ENCODE measurements at regions not wholly inside any gene's neighbourhood (a gene's known extent, or its start where the extent isn't known, plus 50 kb on each side); places are given as distances from the start of the nearest gene placed in this dataset.

GRCh38 chr18:40489301-40489700, 1465.7 kb upstream of the PIK3C3 start:
- H3K4me3 ChIP-seq, result no peak overlapping the region
- no peak for TF ChIP-seq POLR2AphosphoS5 (IDR thresholded peaks at IDR 0.05)
- no peak for TF ChIP-seq CTCF (IDR thresholded peaks at IDR 0.05)
- no peak for TF ChIP-seq EP300 (IDR thresholded peaks at IDR 0.05)
- no peak for TF ChIP-seq POLR2A (IDR thresholded peaks at IDR 0.05)
- ATAC-seq (ENCODE audit: low FRiP score in 2 of 2) (no peak), DNase-seq (no peak)
- no peak overlapping the region for H3K27ac ChIP-seq
- H3K4me1 ChIP-seq, result no peaks in the 10 kb centered on the region
- no peaks in the 10 kb centered on the region for H3K9me3 ChIP-seq
- H3K36me3 ChIP-seq, result no peaks in the 10 kb centered on the region
- no peaks in the 10 kb centered on the region for H3K27me3 ChIP-seq

- ATAC-seq (ENCODE audit: low FRiP score in 2 of 2), result no peak
- Histone ChIP-seq H3K9me3 (no peaks in the 10 kb centered on the region), H3K27ac (no peak overlapping the region), H3K4me3 (no peak overlapping the region), H3K27me3 (no peaks in the 10 kb centered on the region), H3K4me1 (no peaks in the 10 kb centered on the region), H3K36me3 (no peaks in the 10 kb centered on the region)
- no peak for TF ChIP-seq POLR2A (IDR thresholded peaks at IDR 0.05)
- TF ChIP-seq EP300 (IDR thresholded peaks at IDR 0.05), result no peak
- no peak for DNase-seq
These were observed 1469.7 kb upstream of the PIK3C3 start for GRCh38 chr18:40485318-40485717.

GRCh38 chr18:40473221-40474029, 1481.6 kb upstream of the PIK3C3 start:
- DNase-seq (no peak), ATAC-seq (ENCODE audit: low FRiP score in 2 of 2) (no peak)
- H3K4me1 ChIP-seq, result no peaks in the 10 kb centered on the region
- H3K9me3 ChIP-seq, result no peaks in the 10 kb centered on the region
- TF ChIP-seq POLR2AphosphoS5 (IDR thresholded peaks at IDR 0.05) (no peak), EP300 (IDR thresholded peaks at IDR 0.05) (no peak), CTCF (IDR thresholded peaks at IDR 0.05) (no peak), POLR2A (IDR thresholded peaks at IDR 0.05) (no peak)
- no peak overlapping the region for H3K4me3 ChIP-seq
- no peak overlapping the region for H3K27ac ChIP-seq
- H3K36me3 ChIP-seq, result no peaks in the 10 kb centered on the region
- H3K27me3 ChIP-seq, result no peaks in the 10 kb centered on the region
- WGBS, 2 donors, result 86 to 90% methylated on average over 8 of the region's 8 CpGs

- Histone ChIP-seq H3K4me3 (no peak overlapping the region), H3K9me3 (no peaks in the 10 kb centered on the region), H3K4me1 (no peaks in the 10 kb centered on the region), H3K27ac (no peak overlapping the region), H3K36me3 (no peaks in the 10 kb centered on the region), H3K27me3 (no peaks in the 10 kb centered on the region)
- no peak for TF ChIP-seq CTCF (IDR thresholded peaks at IDR 0.05)
- TF ChIP-seq POLR2A (IDR thresholded peaks at IDR 0.05), result no peak
- no peak for TF ChIP-seq EP300 (IDR thresholded peaks at IDR 0.05)
- no peak for TF ChIP-seq POLR2AphosphoS5 (IDR thresholded peaks at IDR 0.05)
- 73 to 84% methylated on average over 3 of the region's 3 CpGs for WGBS, 2 donors
- no peak for DNase-seq
- no peak for ATAC-seq (ENCODE audit: low FRiP score in 2 of 2)
These were observed 1484.3 kb upstream of the PIK3C3 start for GRCh38 chr18:40470723-40471122.

- 94 to 97% methylated on average over 4 of the region's 4 CpGs for WGBS, 2 donors
These were observed 1485.2 kb upstream of the PIK3C3 start for GRCh38 chr18:40469851-40470250.

More at GRCh38 chr18:40469851-40470250, 1485.2 kb upstream of the PIK3C3 start:
- Histone ChIP-seq H3K9me3 (no peaks in the 10 kb centered on the region), H3K27ac (no peak overlapping the region), H3K27me3 (no peaks in the 10 kb centered on the region), H3K36me3 (no peaks in the 10 kb centered on the region), H3K4me1 (no peaks in the 10 kb centered on the region), H3K4me3 (no peak overlapping the region)
- TF ChIP-seq POLR2A (IDR thresholded peaks at IDR 0.05) (no peak), POLR2AphosphoS5 (IDR thresholded peaks at IDR 0.05) (no peak), EP300 (IDR thresholded peaks at IDR 0.05) (no peak), CTCF (IDR thresholded peaks at IDR 0.05) (no peak)
- ATAC-seq (ENCODE audit: low FRiP score in 2 of 2) (no peak), DNase-seq (no peak)
